ENCODE measurements at regions not wholly inside any gene's neighbourhood (a gene's known extent, or its start where the extent isn't known, plus 50 kb on each side); places are given as distances from the start of the nearest gene placed in this dataset.
"Not testable (repeated sequence)": the region's sequence is repeated elsewhere in the genome, so short reads cannot be mapped to it uniquely, and the experiment has no call there.

DNA sequence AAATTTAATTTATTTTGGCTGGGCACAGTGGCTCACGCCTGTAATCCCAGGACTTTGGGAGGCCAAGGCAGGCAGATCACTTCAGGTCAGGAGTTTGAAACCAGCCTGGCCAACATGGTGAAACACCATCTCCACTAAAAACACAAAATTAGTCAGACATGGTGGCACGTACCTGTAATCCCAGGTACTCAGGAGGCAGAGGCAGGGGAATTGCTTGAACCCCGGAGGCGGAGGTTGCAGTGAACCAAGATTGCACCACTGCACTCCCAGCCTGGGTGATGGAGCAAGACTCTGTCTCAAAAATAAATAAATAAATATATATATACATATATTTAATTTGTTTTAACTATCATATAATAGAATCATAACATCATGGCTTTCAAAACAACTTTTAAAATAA lies 482.1 kb upstream of the AUTS2 start:
- H3K4me3 Mint-ChIP-seq (ENCODE audit: low read depth); DNase-seq (ENCODE audit: low spot score); intact Hi-C loops (cut with micrococcal nuclease); H3K36me3 Mint-ChIP-seq (ENCODE audit: low read depth); H3K27ac Mint-ChIP-seq; H3K27me3 Mint-ChIP-seq (ENCODE audit: low read depth); H3K4me1 Mint-ChIP-seq (ENCODE audit: low read depth): not testable (repeated sequence)
- H3K9me3 Mint-ChIP-seq, result peaks cover 43% of the 10 kb centered on the region

DNA sequence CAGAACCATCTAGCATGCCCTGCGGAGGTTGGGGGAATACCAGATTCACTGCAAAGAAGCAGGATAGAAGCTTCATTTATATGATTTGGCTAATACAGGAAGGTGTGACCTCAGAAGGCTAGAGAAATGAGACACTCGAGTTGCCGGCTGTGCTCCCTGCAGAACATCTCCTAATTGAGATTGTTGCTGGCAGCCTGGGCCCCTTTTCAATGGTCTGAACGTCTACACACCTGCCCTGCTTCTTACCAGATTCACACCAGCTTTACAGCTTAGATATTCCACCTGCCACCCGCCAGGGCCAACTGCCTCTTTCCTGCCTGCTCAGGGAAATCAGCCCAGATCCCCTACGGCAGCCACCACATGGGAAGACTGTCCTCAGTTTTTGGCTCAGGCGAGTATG lies 475.3 kb upstream of the AUTS2 start:
- Mint-ChIP-seq H3K27me3 (ENCODE audit: low read depth) (no peaks in the 10 kb centered on the region), H3K27ac (no peak overlapping the region), H3K9me3 (peaks cover 29% of the 10 kb centered on the region), H3K4me3 (ENCODE audit: low read depth) (no peak overlapping the region), H3K36me3 (ENCODE audit: low read depth) (no peaks in the 10 kb centered on the region), H3K4me1 (ENCODE audit: low read depth) (no peaks in the 10 kb centered on the region)
- intact Hi-C loops (cut with micrococcal nuclease), result no loop called here
- no peak for DNase-seq (ENCODE audit: low spot score)

DNA sequence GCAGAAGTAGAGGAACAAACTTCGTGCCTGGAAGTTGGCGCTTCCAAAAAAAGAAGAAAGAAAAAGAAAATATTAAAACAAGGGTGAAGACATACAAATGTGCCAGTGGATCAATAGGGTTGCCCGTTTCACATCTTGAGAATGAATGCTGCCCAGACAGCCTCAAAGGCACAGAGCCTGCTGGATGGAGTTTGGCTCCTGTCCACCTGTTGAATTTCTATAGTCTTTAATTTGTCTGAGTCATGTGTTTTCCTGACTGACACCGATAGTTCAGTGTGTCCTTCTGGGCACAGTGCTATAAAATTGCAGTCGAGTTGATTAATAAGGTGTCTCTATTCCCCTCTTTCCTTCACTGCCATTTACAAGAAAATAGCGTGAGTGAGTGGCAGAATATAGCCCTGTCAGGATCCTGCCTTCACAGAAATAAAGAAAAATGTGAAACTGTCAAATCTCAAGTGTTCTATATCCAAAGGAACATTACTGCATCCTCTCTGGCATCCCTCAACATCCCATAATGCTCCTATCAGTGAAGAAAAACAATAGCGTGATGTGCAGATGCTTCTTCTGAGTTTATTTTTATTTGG lies 471.3 kb upstream of the AUTS2 start:
- no peak for DNase-seq (ENCODE audit: low spot score)
- Mint-ChIP-seq H3K36me3 (ENCODE audit: low read depth) (no peaks in the 10 kb centered on the region), H3K4me1 (ENCODE audit: low read depth) (no peaks in the 10 kb centered on the region), H3K27ac (no peak overlapping the region), H3K9me3 (peaks cover 29% of the 10 kb centered on the region), H3K4me3 (ENCODE audit: low read depth) (no peak overlapping the region), H3K27me3 (ENCODE audit: low read depth) (no peaks in the 10 kb centered on the region)
- intact Hi-C loops (cut with micrococcal nuclease), result no loop called here

DNA sequence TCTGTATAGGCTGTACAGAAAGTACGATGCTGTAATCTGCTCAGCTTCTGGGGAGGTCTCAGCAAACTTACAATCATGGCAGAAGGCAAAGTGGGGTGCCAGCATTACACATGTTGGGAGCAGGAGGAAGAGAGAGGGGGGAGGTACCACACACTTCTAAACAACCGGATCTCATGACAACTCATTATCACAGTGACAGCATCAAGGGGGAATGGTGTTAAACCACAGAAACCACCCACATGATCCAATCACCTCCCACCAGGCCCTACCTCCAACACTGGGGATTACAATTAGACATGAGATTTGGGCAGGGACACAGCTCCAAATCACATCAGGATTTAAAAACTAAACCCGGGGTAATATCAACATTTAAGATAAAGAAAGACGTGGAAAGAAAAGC lies 468.8 kb upstream of the AUTS2 start:
- H3K36me3 Mint-ChIP-seq (ENCODE audit: low read depth), result no peaks in the 10 kb centered on the region
- no peak overlapping the region for H3K27ac Mint-ChIP-seq
- H3K4me1 Mint-ChIP-seq (ENCODE audit: low read depth), result no peaks in the 10 kb centered on the region
- no peaks in the 10 kb centered on the region for H3K27me3 Mint-ChIP-seq (ENCODE audit: low read depth)
- intact Hi-C loops (cut with micrococcal nuclease), result no loop called here
- DNase-seq (ENCODE audit: low spot score), result no peak
- H3K4me3 Mint-ChIP-seq (ENCODE audit: low read depth), result no peak overlapping the region
- peaks cover 32% of the 10 kb centered on the region for H3K9me3 Mint-ChIP-seq

DNA sequence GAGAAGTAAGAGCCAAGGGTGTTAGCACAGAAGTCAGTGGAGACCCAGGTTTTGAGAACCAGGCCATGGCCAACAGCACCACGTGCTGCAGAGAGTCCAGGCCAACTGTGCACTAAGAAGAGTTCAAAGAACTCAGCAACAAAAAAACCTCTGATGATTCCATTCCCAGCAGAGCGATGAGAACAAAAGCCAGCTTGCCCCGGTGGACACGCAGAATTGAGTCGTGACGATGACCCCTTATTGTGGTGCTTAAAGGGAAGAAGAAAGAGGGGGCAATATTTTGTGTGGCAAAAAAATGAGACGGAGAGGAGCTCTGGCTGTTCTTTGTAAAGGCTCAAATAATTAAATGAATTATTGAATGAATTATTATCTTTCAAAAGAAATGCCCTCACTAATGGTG lies 468.3 kb upstream of the AUTS2 start:
- no peak for DNase-seq (ENCODE audit: low spot score)
- peaks cover 30% of the 10 kb centered on the region for H3K9me3 Mint-ChIP-seq
- H3K27ac Mint-ChIP-seq, result no peak overlapping the region
- H3K4me3 Mint-ChIP-seq (ENCODE audit: low read depth), result no peak overlapping the region
- intact Hi-C loops (cut with micrococcal nuclease), result no loop called here
- no peaks in the 10 kb centered on the region for H3K36me3 Mint-ChIP-seq (ENCODE audit: low read depth)
- no peaks in the 10 kb centered on the region for H3K27me3 Mint-ChIP-seq (ENCODE audit: low read depth)
- no peaks in the 10 kb centered on the region for H3K4me1 Mint-ChIP-seq (ENCODE audit: low read depth)

DNA sequence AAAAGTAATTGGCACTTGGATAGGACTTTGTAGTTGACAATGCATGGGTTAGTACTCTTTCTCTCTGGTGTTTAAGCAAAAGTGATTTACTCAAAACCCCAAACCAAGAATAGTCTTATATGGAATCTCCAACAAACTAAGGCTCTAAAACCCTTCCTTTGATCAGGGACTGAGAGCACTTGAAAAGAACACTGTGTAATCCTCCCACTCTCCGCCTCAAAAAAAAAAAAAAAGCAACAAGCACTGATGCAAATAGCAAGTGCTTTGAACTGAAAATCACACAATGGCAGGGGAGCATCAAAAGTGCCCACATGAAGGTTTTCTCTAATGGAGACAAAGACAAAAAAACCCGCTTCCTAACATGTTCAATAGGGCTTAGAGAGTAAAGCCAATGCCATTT lies 467.9 kb upstream of the AUTS2 start:
- no peaks in the 10 kb centered on the region for H3K36me3 Mint-ChIP-seq (ENCODE audit: low read depth)
- peaks cover 31% of the 10 kb centered on the region for H3K9me3 Mint-ChIP-seq
- intact Hi-C loops (cut with micrococcal nuclease), result no loop called here
- no peak for DNase-seq (ENCODE audit: low spot score)
- no peaks in the 10 kb centered on the region for H3K4me1 Mint-ChIP-seq (ENCODE audit: low read depth)
- H3K27me3 Mint-ChIP-seq (ENCODE audit: low read depth), result no peaks in the 10 kb centered on the region
- no peak overlapping the region for H3K27ac Mint-ChIP-seq
- H3K4me3 Mint-ChIP-seq (ENCODE audit: low read depth), result no peak overlapping the region

DNA sequence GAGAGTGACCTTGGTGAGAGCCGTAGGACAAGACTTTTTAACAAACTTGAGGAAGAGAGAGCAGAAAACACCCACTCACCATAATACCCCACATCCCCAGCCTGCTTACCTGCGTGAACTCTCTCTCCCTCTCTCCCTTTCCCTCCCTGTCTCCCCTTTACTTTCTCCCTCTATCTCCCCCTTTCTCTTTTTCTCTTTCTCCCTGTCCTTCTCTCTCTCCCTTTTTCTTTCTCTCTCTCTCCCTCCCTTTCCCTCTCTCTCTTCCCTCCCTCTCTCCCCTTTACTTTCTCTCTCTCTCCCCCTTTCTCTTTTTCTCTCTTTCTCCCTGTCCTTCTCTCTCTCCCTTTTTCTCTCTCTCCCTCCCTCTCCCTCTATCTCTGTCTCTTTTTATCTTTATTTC lies 464.0 kb upstream of the AUTS2 start:
- no peaks in the 10 kb centered on the region for H3K27me3 Mint-ChIP-seq (ENCODE audit: low read depth)
- intact Hi-C loops (cut with micrococcal nuclease), result no loop called here
- DNase-seq (ENCODE audit: low spot score), result no peak
- H3K4me1 Mint-ChIP-seq (ENCODE audit: low read depth), result no peaks in the 10 kb centered on the region
- H3K4me3 Mint-ChIP-seq (ENCODE audit: low read depth), result no peak overlapping the region
- H3K36me3 Mint-ChIP-seq (ENCODE audit: low read depth), result no peaks in the 10 kb centered on the region
- H3K9me3 Mint-ChIP-seq, result peaks cover 43% of the 10 kb centered on the region
- H3K27ac Mint-ChIP-seq, result no peak overlapping the region

DNA sequence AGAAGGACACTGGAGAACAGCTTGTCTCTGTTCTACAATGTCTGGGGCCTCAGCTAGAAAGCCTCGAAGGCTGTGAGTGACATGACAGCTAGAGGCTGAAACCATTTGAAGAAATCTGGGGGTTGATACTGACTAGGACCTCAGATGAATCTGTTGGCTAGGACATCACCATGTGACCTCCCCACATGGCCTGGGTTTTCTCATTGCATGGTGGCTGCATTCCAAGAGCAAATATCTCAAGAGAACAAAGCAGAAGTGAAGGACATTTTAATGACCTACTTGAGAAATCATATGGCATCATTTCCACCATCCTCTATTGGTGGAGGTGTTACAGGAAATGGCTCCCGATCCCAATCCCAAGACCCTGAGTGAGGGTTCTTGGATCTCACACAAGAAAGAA lies 450.6 kb upstream of the AUTS2 start:
- Mint-ChIP-seq H3K36me3 (ENCODE audit: low read depth) (no peaks in the 10 kb centered on the region), H3K27me3 (ENCODE audit: low read depth) (no peaks in the 10 kb centered on the region), H3K27ac (no peak overlapping the region), H3K9me3 (peaks cover 31% of the 10 kb centered on the region), H3K4me1 (ENCODE audit: low read depth) (no peaks in the 10 kb centered on the region), H3K4me3 (ENCODE audit: low read depth) (no peak overlapping the region)
- intact Hi-C loops (cut with micrococcal nuclease), result no loop called here
- no peak for DNase-seq (ENCODE audit: low spot score)

DNA sequence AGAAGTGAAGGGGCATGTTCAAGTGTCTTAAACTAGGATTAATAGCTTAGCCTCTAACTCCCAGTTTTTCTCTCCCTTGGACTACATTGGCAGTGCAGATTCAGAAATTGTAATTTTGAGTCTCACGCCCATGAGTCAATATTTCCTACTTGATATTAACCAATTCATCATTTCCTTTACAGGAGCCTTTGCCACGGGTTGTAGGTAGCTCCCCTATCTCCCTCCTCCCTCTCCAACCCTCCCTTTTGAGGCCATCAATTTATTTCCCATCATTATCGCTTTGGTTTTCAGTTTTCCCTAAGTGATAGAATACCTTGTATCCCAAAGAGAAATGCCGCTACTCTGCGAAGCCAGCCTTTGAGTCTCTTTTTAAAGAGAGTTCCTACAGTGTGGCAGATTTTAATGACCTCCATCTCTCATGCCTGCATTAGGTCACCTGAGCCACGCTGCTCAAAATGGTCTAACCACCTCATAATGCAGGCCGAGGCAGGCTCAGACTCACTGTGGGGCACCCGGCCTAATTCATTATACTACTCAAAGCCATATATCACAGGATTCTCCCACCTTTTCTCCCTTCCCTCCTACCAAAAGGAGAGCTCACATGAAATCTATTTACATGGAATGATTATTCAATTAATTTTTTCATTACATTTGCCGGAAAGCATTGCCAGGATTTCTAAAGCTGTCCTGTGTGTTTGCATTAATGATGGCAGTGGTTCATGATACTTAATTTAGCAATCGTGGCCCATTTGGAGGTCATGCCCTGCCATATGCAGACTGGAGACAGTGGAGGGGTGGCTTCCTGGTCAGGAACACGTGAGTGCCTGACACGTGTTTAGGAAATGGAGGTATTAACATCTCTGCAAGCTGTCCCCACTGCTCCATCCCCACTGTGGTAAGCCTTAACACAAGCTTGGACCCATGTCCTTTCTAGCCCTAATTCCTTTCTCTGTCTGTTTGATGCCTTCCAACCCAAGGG lies 448.2 kb upstream of the AUTS2 start:
- Mint-ChIP-seq H3K9me3 (peaks cover 42% of the 10 kb centered on the region), H3K4me3 (ENCODE audit: low read depth) (no peak overlapping the region), H3K4me1 (ENCODE audit: low read depth) (no peaks in the 10 kb centered on the region), H3K27ac (no peak overlapping the region), H3K27me3 (ENCODE audit: low read depth) (no peaks in the 10 kb centered on the region), H3K36me3 (ENCODE audit: low read depth) (no peaks in the 10 kb centered on the region)
- intact Hi-C loops (cut with micrococcal nuclease), result no loop called here
- no peak for DNase-seq (ENCODE audit: low spot score)

DNA sequence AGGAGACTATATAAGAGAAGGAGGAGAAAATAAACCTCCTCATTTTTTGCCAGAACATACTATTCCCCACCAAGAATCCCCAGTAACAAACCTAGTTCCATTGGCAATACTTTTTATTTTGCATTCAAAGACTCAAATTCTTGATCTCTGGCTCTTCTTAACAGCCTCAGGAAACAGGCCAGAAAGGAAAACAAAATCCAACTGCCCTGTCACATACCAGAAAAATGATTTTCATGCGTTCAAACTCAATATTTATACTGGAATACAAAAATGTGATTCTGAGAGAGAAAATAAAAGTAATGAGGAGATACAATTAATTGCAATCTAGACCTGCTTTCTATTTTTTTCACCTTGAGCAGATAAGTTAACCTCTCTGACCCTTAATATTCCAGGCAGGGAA lies 435.9 kb upstream of the AUTS2 start:
- Mint-ChIP-seq H3K27ac (no peak overlapping the region), H3K27me3 (ENCODE audit: low read depth) (no peaks in the 10 kb centered on the region), H3K4me3 (ENCODE audit: low read depth) (no peak overlapping the region), H3K36me3 (ENCODE audit: low read depth) (no peaks in the 10 kb centered on the region), H3K9me3 (peaks cover 34% of the 10 kb centered on the region), H3K4me1 (ENCODE audit: low read depth) (no peaks in the 10 kb centered on the region)
- intact Hi-C loops (cut with micrococcal nuclease), result no loop called here
- DNase-seq (ENCODE audit: low spot score), result no peak

DNA sequence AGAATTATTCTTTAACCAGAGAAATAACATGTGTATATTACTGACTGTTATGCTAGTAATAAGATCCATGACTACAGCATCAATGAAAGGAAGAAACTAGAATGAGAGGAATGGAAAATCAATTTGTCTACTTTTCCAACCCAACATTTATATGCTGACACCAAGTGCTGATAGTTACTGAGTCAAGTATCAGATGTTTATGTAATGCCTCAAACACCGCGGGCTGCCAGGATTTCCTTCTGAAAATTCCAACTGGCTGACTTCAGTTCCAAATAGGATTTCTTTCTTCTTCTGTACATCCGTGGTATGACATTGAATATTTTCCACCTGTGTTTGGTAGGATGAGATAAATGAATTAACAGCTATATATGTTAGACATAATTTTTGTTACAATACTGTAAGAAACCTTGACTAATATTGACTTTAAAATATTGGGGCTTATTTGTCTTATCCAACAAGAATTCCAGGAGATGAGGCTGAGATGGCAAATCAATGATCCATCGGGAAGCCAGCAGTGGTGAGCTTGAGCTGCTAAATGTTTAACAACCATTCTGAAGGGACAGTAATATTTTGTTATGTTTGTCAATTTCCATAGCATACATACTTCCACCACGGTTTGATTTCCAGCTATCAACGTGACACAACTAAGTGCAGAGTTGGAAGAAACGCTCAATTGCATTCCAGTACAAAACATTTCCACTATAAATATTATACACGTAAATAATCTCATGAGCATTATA lies 435.2 kb upstream of the AUTS2 start:
- Mint-ChIP-seq H3K36me3 (ENCODE audit: low read depth) (no peaks in the 10 kb centered on the region), H3K4me3 (ENCODE audit: low read depth) (no peak overlapping the region), H3K27me3 (ENCODE audit: low read depth) (no peaks in the 10 kb centered on the region), H3K4me1 (ENCODE audit: low read depth) (no peaks in the 10 kb centered on the region), H3K27ac (no peak overlapping the region), H3K9me3 (peaks cover 34% of the 10 kb centered on the region)
- intact Hi-C loops (cut with micrococcal nuclease), result no loop called here
- DNase-seq (ENCODE audit: low spot score), result no peak

DNA sequence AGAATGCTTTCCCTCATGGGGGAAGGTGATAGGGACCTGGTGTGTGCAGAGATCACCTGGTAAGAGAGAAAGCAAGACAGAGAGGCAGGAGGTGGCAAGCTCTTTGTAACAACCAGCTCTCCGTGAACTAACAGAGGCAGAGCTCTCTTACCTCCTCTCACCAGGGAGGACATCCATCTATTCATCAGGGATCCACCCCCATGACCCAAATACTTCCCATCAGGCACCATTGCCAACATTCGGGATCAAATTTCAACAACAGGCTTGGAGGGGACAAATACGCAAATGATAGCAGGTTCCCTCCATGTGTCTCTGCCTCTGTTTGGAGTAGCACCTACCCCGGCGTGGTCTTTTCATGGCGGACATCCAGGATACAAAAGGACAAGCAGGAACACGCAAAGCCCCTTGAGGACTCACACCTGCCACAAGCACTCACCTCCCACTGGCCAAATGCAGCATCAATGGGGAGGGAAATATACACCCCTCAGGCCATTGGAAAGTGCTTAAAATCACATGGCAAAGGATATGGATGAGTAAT lies 431.2 kb upstream of the AUTS2 start:
- Mint-ChIP-seq H3K9me3 (peaks cover 23% of the 10 kb centered on the region), H3K27me3 (ENCODE audit: low read depth) (no peaks in the 10 kb centered on the region), H3K4me3 (ENCODE audit: low read depth) (no peak overlapping the region), H3K36me3 (ENCODE audit: low read depth) (no peaks in the 10 kb centered on the region), H3K4me1 (ENCODE audit: low read depth) (no peaks in the 10 kb centered on the region), H3K27ac (no peak overlapping the region)
- no peak for DNase-seq (ENCODE audit: low spot score)
- intact Hi-C loops (cut with micrococcal nuclease), result no loop called here

DNA sequence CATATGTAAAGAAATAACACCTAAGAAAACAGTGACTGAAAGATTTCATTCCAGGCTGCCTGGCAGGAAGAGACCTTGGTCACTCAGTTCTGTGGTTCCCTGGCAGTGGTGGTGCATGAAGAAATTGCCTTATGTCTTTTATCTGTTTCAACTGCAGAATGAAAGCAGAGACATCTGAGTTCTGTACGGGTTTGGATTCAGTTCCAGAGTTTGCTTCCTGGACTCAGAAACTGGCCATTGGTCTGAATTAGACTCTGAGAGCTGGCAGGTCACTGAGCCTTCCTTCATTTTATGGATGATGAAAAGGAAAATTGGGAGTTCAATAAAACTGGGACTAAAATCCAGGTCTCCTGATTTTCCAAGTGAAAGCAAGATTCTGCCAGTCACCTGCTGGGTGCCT lies 428.9 kb upstream of the AUTS2 start:
- Mint-ChIP-seq H3K9me3 (peaks cover 20% of the 10 kb centered on the region), H3K4me1 (ENCODE audit: low read depth) (no peaks in the 10 kb centered on the region), H3K36me3 (ENCODE audit: low read depth) (no peaks in the 10 kb centered on the region), H3K27ac (no peak overlapping the region), H3K4me3 (ENCODE audit: low read depth) (no peak overlapping the region), H3K27me3 (ENCODE audit: low read depth) (no peaks in the 10 kb centered on the region)
- intact Hi-C loops (cut with micrococcal nuclease), result no loop called here
- DNase-seq (ENCODE audit: low spot score), result no peak
